ENCODE measurements at regions not wholly inside any gene's neighbourhood (a gene's known extent, or its start where the extent isn't known, plus 50 kb on each side); places are given as distances from the start of the nearest gene placed in this dataset.

DNA sequence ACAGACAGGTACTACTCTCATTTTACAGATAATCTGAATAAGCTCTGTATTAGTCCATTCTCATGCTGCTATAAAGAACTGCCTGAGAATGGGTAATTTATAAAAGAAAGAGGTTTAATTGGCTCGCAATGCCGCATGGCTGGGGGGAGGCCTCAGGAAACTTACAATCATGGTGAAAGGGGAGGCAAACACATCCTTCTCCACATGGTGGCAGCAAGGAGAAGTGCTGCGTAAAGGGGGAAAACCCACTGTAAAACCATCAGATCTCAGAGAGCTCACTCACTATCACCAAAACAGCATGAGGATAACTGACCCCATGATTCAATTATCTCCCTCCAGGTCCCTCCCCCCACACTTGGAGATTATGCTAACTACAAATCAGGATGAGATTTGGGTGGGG lies 254.4 kb downstream of the KCNE4 start:
- TF ChIP-seq, protein P1, sequence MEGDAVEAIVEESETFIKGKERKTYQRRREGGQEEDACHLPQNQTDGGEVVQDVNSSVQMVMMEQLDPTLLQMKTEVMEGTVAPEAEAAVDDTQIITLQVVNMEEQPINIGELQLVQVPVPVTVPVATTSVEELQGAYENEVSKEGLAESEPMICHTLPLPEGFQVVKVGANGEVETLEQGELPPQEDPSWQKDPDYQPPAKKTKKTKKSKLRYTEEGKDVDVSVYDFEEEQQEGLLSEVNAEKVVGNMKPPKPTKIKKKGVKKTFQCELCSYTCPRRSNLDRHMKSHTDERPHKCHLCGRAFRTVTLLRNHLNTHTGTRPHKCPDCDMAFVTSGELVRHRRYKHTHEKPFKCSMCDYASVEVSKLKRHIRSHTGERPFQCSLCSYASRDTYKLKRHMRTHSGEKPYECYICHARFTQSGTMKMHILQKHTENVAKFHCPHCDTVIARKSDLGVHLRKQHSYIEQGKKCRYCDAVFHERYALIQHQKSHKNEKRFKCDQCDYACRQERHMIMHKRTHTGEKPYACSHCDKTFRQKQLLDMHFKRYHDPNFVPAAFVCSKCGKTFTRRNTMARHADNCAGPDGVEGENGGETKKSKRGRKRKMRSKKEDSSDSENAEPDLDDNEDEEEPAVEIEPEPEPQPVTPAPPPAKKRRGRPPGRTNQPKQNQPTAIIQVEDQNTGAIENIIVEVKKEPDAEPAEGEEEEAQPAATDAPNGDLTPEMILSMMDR (IDR thresholded peaks at IDR 0.05; ENCODE audit: low read depth, low read length) = peak; percentile 56
- no peak for TF ChIP-seq EZH2phosphoT487 (IDR thresholded peaks at IDR 0.05; ENCODE audit: low read depth)

Data from OCI-LY3 (cell line).